TTC549 (cell line): ENCODE measurements at regions not wholly inside any gene's neighbourhood (a gene's known extent, or its start where the extent isn't known, plus 50 kb on each side); places are given as distances from the start of the nearest gene placed in this dataset.

Experiments
- FAIRE-seq: peaks from 2 replicates; lab custom pipeline; 2012; peaks lifted over from hg19 to GRCh38; lab: Jason Lieb, UNC

- FAIRE-seq: no peak
Measured at GRCh38 chr10:65301181-65301580, 1624.7 kb upstream of the LRRTM3 start.

- FAIRE-seq: no peak
Measured at GRCh38 chr10:65306201-65306600, 1619.6 kb upstream of the LRRTM3 start.

- no peak for FAIRE-seq
Measured at GRCh38 chr10:65312876-65313275, 1613.0 kb upstream of the LRRTM3 start.

- no peak for FAIRE-seq
Measured at GRCh38 chr10:65313406-65313805, 1612.4 kb upstream of the LRRTM3 start.

- no peak for FAIRE-seq
Measured at GRCh38 chr10:65314253-65314652, 1611.6 kb upstream of the LRRTM3 start.

- FAIRE-seq: no peak
Measured at GRCh38 chr10:65319493-65319892, 1606.3 kb upstream of the LRRTM3 start.

- no peak for FAIRE-seq
Measured at GRCh38 chr10:65320236-65321026, 1605.4 kb upstream of the LRRTM3 start.

- no peak for FAIRE-seq
Measured at GRCh38 chr10:65323802-65324201, 1602.0 kb upstream of the LRRTM3 start.

GRCh38 chr10:65325913-65326312 lies 1599.9 kb upstream of the LRRTM3 start:
- no peak for FAIRE-seq

GRCh38 chr10:65328486-65328885 lies 1597.3 kb upstream of the LRRTM3 start:
- FAIRE-seq: no peak

- FAIRE-seq: no peak
Measured at GRCh38 chr10:65335311-65335710, 1590.5 kb upstream of the LRRTM3 start.

- FAIRE-seq: no peak
Measured at GRCh38 chr10:65340340-65340739, 1585.5 kb upstream of the LRRTM3 start.

GRCh38 chr10:65341323-65341925 lies 1584.4 kb upstream of the LRRTM3 start:
- FAIRE-seq: no peak

- FAIRE-seq: no peak
Measured at GRCh38 chr10:65342245-65342644, 1583.6 kb upstream of the LRRTM3 start.

- FAIRE-seq: no peak
Measured at GRCh38 chr10:65346466-65346865, 1579.4 kb upstream of the LRRTM3 start.

GRCh38 chr10:65348637-65349036 lies 1577.2 kb upstream of the LRRTM3 start:
- FAIRE-seq: no peak

GRCh38 chr10:65350611-65351010 lies 1575.2 kb upstream of the LRRTM3 start:
- FAIRE-seq: no peak

GRCh38 chr10:65355141-65355680 lies 1570.6 kb upstream of the LRRTM3 start:
- no peak for FAIRE-seq

- no peak for FAIRE-seq
Measured at GRCh38 chr10:65358565-65358964, 1567.3 kb upstream of the LRRTM3 start.

- FAIRE-seq: no peak
Measured at GRCh38 chr10:65360497-65360896, 1565.3 kb upstream of the LRRTM3 start.

- no peak for FAIRE-seq
Measured at GRCh38 chr10:65365878-65366277, 1560.0 kb upstream of the LRRTM3 start.

GRCh38 chr10:65367706-65368105 lies 1558.1 kb upstream of the LRRTM3 start:
- FAIRE-seq: no peak

- FAIRE-seq: no peak
Measured at GRCh38 chr10:65375528-65375927, 1550.3 kb upstream of the LRRTM3 start.

GRCh38 chr10:65377687-65378086 lies 1548.1 kb upstream of the LRRTM3 start:
- FAIRE-seq: no peak
